Esophagus squamous epithelium (tissue), 4 donors: ENCODE measurements at regions not wholly inside any gene's neighbourhood (a gene's known extent, or its start where the extent isn't known, plus 50 kb on each side); places are given as distances from the start of the nearest gene placed in this dataset.

Experiments
- POLR2A ChIP-seq, 4 donors: fragments of 450-650 bp; IDR thresholded peaks; one replicate each; pipeline ENCODE4 v1.6.1; 2017; ENCODE audit warnings: antibody characterized with exemption in 4 of 4, mild to moderate bottlenecking in 4 of 4, moderate library complexity in 3 of 4
- TF ChIP-seq, protein P1 (sequence below), 6 experiments: fragments of 450-650 bp in 4 of 6; fragments of 200-600 bp in 2 of 6; sonication (generic) in 2 of 6; IDR thresholded peaks; one replicate each; pipeline ENCODE4 v1.5.1; 2016 to 2019; ENCODE audit warnings: antibody characterized with exemption in 6 of 6, mild to moderate bottlenecking in 4 of 6, moderate library complexity in 4 of 6

DNA sequence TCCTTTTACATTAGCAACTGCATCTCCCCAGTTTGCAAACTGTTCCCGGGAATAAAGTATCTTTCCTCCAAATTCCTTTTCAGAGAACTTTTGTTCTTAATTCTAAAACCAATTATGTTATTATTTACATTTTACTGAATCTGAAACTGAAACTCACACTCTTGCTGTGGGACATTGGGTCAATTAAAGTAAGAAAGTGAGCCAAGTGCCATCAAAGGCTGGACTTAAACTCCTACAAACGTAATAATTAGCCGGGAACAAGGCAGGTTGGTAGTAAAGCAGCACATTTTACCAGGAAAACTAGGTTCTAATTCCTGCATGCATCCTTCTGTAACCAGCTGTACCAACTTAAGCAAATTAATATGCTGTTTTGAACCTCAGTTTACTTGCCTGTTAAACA, 328.2 kb upstream of the ZNF462 start:
- TF ChIP-seq, protein P1, sequence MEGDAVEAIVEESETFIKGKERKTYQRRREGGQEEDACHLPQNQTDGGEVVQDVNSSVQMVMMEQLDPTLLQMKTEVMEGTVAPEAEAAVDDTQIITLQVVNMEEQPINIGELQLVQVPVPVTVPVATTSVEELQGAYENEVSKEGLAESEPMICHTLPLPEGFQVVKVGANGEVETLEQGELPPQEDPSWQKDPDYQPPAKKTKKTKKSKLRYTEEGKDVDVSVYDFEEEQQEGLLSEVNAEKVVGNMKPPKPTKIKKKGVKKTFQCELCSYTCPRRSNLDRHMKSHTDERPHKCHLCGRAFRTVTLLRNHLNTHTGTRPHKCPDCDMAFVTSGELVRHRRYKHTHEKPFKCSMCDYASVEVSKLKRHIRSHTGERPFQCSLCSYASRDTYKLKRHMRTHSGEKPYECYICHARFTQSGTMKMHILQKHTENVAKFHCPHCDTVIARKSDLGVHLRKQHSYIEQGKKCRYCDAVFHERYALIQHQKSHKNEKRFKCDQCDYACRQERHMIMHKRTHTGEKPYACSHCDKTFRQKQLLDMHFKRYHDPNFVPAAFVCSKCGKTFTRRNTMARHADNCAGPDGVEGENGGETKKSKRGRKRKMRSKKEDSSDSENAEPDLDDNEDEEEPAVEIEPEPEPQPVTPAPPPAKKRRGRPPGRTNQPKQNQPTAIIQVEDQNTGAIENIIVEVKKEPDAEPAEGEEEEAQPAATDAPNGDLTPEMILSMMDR (IDR thresholded peaks at IDR 0.05) = no peak
- TF ChIP-seq POLR2A (IDR thresholded peaks at IDR 0.05) = no peak
